ENCODE measurements at regions not wholly inside any gene's neighbourhood (a gene's known extent, or its start where the extent isn't known, plus 50 kb on each side); places are given as distances from the start of the nearest gene placed in this dataset.
A peak's percentile ranks its signal among the peaks of the same experiment; 100 is the strongest.

GRCh38 chr20:57856658-57857057, 146.8 kb upstream of the PMEPA1 start:
- 81% methylated on average over 2 of the region's 2 CpGs for WGBS
- Histone ChIP-seq H3K27me3 (peaks cover 0 to 4% (median 0%) of the 10 kb centered on the region in 4 donors), H3K27ac (replicated peaks in 1 of 4) (no peak overlapping the region), H3K4me3 (no peak overlapping the region), H3K4me1 (no peaks in the 10 kb centered on the region), H3K36me3 (no peaks in the 10 kb centered on the region), H3K9me3 (no peaks in the 10 kb centered on the region)
- intact Hi-C loops (cut with DNase I): no loop called here
- TF ChIP-seq CTCF (IDR thresholded peaks at IDR 0.05): no peak
- no peak for TF ChIP-seq EP300 (IDR thresholded peaks at IDR 0.05)
- TF ChIP-seq POLR2AphosphoS5 (IDR thresholded peaks at IDR 0.05): no peak
- no peak for TF ChIP-seq POLR2A (IDR thresholded peaks at IDR 0.05; ENCODE audit: low read depth)
- no peak for DNase-seq (ENCODE audit: extremely low spot score)

GRCh38 chr20:57851796-57852195, 142.0 kb upstream of the PMEPA1 start:
- WGBS: 76% methylated on average over 4 of the region's 4 CpGs
- no peak for DNase-seq (ENCODE audit: extremely low spot score)
- peaks cover 0 to 4% (median 0%) of the 10 kb centered on the region in 4 donors for H3K27me3 ChIP-seq
- no peaks in the 10 kb centered on the region for H3K9me3 ChIP-seq
- no peak overlapping the region for H3K4me3 ChIP-seq
- no peaks in the 10 kb centered on the region for H3K36me3 ChIP-seq
- H3K27ac ChIP-seq (replicated peaks in 1 of 4): no peak overlapping the region
- intact Hi-C loops (cut with DNase I): no loop called here
- no peak for TF ChIP-seq CTCF (IDR thresholded peaks at IDR 0.05)
- TF ChIP-seq POLR2AphosphoS5 (IDR thresholded peaks at IDR 0.05): no peak
- no peak for TF ChIP-seq EP300 (IDR thresholded peaks at IDR 0.05)
- no peak for TF ChIP-seq POLR2A (IDR thresholded peaks at IDR 0.05; ENCODE audit: low read depth)
- H3K4me1 ChIP-seq: no peaks in the 10 kb centered on the region

- Histone ChIP-seq H3K4me1 (no peaks in the 10 kb centered on the region), H3K27me3 (peaks cover 0 to 4% (median 0%) of the 10 kb centered on the region in 4 donors), H3K9me3 (no peaks in the 10 kb centered on the region), H3K4me3 (no peak overlapping the region), H3K27ac (replicated peaks in 1 of 4) (no peak overlapping the region), H3K36me3 (no peaks in the 10 kb centered on the region)
- 93% methylated on average over 3 of the region's 3 CpGs for WGBS
- DNase-seq (ENCODE audit: extremely low spot score): no peak
- intact Hi-C loops (cut with DNase I): no loop called here
- TF ChIP-seq CTCF (IDR thresholded peaks at IDR 0.05) (no peak), EP300 (IDR thresholded peaks at IDR 0.05) (peak; percentile 22)
These were observed 141.3 kb upstream of the PMEPA1 start for GRCh38 chr20:57851025-57851682.

GRCh38 chr20:57849521-57850215, 139.9 kb upstream of the PMEPA1 start:
- intact Hi-C loops (cut with DNase I): no loop called here
- H3K36me3 ChIP-seq: no peaks in the 10 kb centered on the region
- no peaks in the 10 kb centered on the region for H3K4me1 ChIP-seq
- no peak overlapping the region for H3K4me3 ChIP-seq
- H3K27me3 ChIP-seq: peaks cover 0 to 4% (median 0%) of the 10 kb centered on the region in 4 donors
- H3K9me3 ChIP-seq: no peaks in the 10 kb centered on the region
- TF ChIP-seq EP300 (IDR thresholded peaks at IDR 0.05): no peak
- no peak for TF ChIP-seq POLR2AphosphoS5 (IDR thresholded peaks at IDR 0.05)
- TF ChIP-seq CTCF (IDR thresholded peaks at IDR 0.05): no peak
- TF ChIP-seq POLR2A (IDR thresholded peaks at IDR 0.05; ENCODE audit: low read depth): no peak
- WGBS: 88% methylated on average over 11 of the region's 16 CpGs
- no peak for DNase-seq (ENCODE audit: extremely low spot score)
- no peak overlapping the region for H3K27ac ChIP-seq (replicated peaks in 1 of 4)
